ENCODE measurements at regions not wholly inside any gene's neighbourhood (a gene's known extent, or its start where the extent isn't known, plus 50 kb on each side); places are given as distances from the start of the nearest gene placed in this dataset.

DNA sequence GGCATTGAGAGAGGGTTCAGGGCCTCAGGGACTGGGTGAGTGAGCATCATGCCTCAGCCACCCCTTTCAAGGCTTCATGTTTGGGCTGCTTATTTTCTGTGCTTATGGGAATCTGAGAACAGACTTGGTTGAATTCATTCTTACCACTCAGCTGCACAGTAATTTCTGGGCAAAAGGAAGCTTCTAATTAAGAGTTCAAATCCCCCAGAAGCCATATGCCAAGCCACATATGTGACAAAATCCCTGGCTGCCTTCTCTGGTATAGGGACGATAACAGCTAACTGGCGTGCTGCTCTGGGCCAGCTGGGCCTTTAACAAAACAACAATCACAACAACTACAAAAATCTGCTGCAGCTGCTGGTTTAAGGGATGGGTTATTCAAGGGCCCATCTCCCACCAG is 181.0 kb upstream of the ANKRD28 start:
- Mint-ChIP-seq H3K9me3 (ENCODE audit: unreplicated experiment) (no peaks in the 10 kb centered on the region), H3K36me3 (ENCODE audit: low read depth, unreplicated experiment) (no peaks in the 10 kb centered on the region), H3K4me1 (ENCODE audit: unreplicated experiment) (no peaks in the 10 kb centered on the region), H3K4me3 (ENCODE audit: unreplicated experiment) (no peak overlapping the region), H3K27ac (ENCODE audit: unreplicated experiment) (no peak overlapping the region), H3K27me3 (ENCODE audit: unreplicated experiment) (no peaks in the 10 kb centered on the region)
- no peak for TF ChIP-seq CTCF (IDR thresholded peaks at IDR 0.05; ENCODE audit: unreplicated experiment)
- DNase-seq (ENCODE audit: low spot score), result no peak

GRCh38 chr3:15979495-15979894 is 181.7 kb upstream of the ANKRD28 start:
- no peaks in the 10 kb centered on the region for H3K27me3 Mint-ChIP-seq (ENCODE audit: unreplicated experiment)
- no peak for TF ChIP-seq CTCF (IDR thresholded peaks at IDR 0.05; ENCODE audit: unreplicated experiment)
- no peaks in the 10 kb centered on the region for H3K9me3 Mint-ChIP-seq (ENCODE audit: unreplicated experiment)
- no peaks in the 10 kb centered on the region for H3K4me1 Mint-ChIP-seq (ENCODE audit: unreplicated experiment)
- no peak for DNase-seq (ENCODE audit: low spot score)
- no peaks in the 10 kb centered on the region for H3K36me3 Mint-ChIP-seq (ENCODE audit: low read depth, unreplicated experiment)
- no peak overlapping the region for H3K4me3 Mint-ChIP-seq (ENCODE audit: unreplicated experiment)
- no peak overlapping the region for H3K27ac Mint-ChIP-seq (ENCODE audit: unreplicated experiment)

GRCh38 chr3:15979900-15980299 is 182.1 kb upstream of the ANKRD28 start:
- Mint-ChIP-seq H3K36me3 (ENCODE audit: low read depth, unreplicated experiment) (no peaks in the 10 kb centered on the region), H3K4me3 (ENCODE audit: unreplicated experiment) (no peak overlapping the region), H3K9me3 (ENCODE audit: unreplicated experiment) (no peaks in the 10 kb centered on the region), H3K27me3 (ENCODE audit: unreplicated experiment) (no peaks in the 10 kb centered on the region), H3K27ac (ENCODE audit: unreplicated experiment) (no peak overlapping the region), H3K4me1 (ENCODE audit: unreplicated experiment) (no peaks in the 10 kb centered on the region)
- no peak for DNase-seq (ENCODE audit: low spot score)
- no peak for TF ChIP-seq CTCF (IDR thresholded peaks at IDR 0.05; ENCODE audit: unreplicated experiment)

GRCh38 chr3:15982243-15982642 is 184.5 kb upstream of the ANKRD28 start:
- peaks cover 6% of the 10 kb centered on the region for H3K9me3 Mint-ChIP-seq (ENCODE audit: unreplicated experiment)
- H3K4me3 Mint-ChIP-seq (ENCODE audit: unreplicated experiment), result no peak overlapping the region
- TF ChIP-seq CTCF (IDR thresholded peaks at IDR 0.05; ENCODE audit: unreplicated experiment), result no peak
- no peak for DNase-seq (ENCODE audit: low spot score)
- no peak overlapping the region for H3K27ac Mint-ChIP-seq (ENCODE audit: unreplicated experiment)
- peaks cover 3% of the 10 kb centered on the region for H3K36me3 Mint-ChIP-seq (ENCODE audit: low read depth, unreplicated experiment)
- no peaks in the 10 kb centered on the region for H3K27me3 Mint-ChIP-seq (ENCODE audit: unreplicated experiment)
- no peaks in the 10 kb centered on the region for H3K4me1 Mint-ChIP-seq (ENCODE audit: unreplicated experiment)

DNA sequence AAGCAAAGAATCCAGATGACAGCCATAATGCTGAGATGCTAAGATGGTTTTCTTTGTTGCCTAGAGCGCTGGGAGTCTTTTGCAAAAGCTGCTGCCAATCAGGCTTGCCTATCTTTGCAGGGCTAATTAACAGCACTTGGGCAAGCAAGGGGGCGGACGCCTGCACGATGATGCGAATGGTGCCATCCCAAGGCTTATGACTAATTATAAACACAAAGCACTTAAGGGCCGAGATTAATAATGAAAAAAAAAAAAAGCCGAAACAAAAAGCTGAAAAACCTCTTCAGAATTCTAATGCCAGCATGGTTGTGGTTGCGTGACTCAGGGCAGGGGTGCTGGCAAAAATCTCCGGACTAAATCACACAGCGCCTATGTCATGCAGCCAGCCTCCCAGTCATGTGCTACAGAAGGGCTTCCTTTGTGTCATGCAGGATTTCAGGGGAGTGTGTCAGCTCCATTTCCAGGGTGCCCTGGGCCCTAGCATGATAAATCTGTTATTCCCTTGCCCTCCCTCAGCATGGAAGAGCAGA is 185.0 kb upstream of the ANKRD28 start:
- no peak overlapping the region for H3K27ac Mint-ChIP-seq (ENCODE audit: unreplicated experiment)
- no peak for TF ChIP-seq CTCF (IDR thresholded peaks at IDR 0.05; ENCODE audit: unreplicated experiment)
- no peak for DNase-seq (ENCODE audit: low spot score)
- H3K9me3 Mint-ChIP-seq (ENCODE audit: unreplicated experiment), result peaks cover 6% of the 10 kb centered on the region
- no peaks in the 10 kb centered on the region for H3K27me3 Mint-ChIP-seq (ENCODE audit: unreplicated experiment)
- H3K4me3 Mint-ChIP-seq (ENCODE audit: unreplicated experiment), result no peak overlapping the region
- H3K36me3 Mint-ChIP-seq (ENCODE audit: low read depth, unreplicated experiment), result peaks cover 3% of the 10 kb centered on the region
- H3K4me1 Mint-ChIP-seq (ENCODE audit: unreplicated experiment), result no peaks in the 10 kb centered on the region

Measured in endothelial cell (in vitro differentiated cells).